Mesendoderm (in vitro differentiated cells): ENCODE measurements at regions not wholly inside any gene's neighbourhood (a gene's known extent, or its start where the extent isn't known, plus 50 kb on each side); places are given as distances from the start of the nearest gene placed in this dataset.

Source experiments
- DNase-seq: peaks from one replicate; pipeline ENCODE4 v3.0.0; 2013
- H2AK5ac ChIP-seq: 2 replicates; pipeline ENCODE4 v1.6.1; 2013; ENCODE audit warnings: low read length, inconsistent platforms
- H2BK120ac ChIP-seq: 2 replicates; pipeline ENCODE4 v1.6.1; 2013; ENCODE audit warnings: low read depth, mild to moderate bottlenecking, low read length, moderate library complexity, mixed read lengths
- H2BK15ac ChIP-seq: replicated peaks from 2 replicates; pipeline ENCODE4 v1.6.1; 2013; ENCODE audit warnings: low read depth, mild to moderate bottlenecking, moderate library complexity
- H2BK5ac ChIP-seq: 2 replicates; pipeline ENCODE4 v1.6.1; 2013; ENCODE audit warnings: low read length, inconsistent platforms
- H3K18ac ChIP-seq: 2 replicates; pipeline ENCODE4 v1.6.1; 2013; ENCODE audit warnings: mild to moderate bottlenecking, low read length, mixed read lengths
- H3K23ac ChIP-seq: one replicate; pipeline ENCODE4 v1.6.1; 2013; ENCODE audit warnings: low read length
- H3K27ac ChIP-seq: 2 replicates; pipeline ENCODE4 v1.5.1; 2013; ENCODE audit warnings: low read depth, mild to moderate bottlenecking, inconsistent platforms, low read length, moderate library complexity
- H3K27me3 ChIP-seq: 2 replicates; pipeline ENCODE4 v1.6.1; 2013; ENCODE audit warnings: low read length, control low read depth, mild to moderate bottlenecking, inconsistent platforms; ENCODE audit not compliant: insufficient read depth, poor library complexity
- H3K36me3 ChIP-seq: 2 replicates; pipeline ENCODE4 v1.6.1; 2013; ENCODE audit warnings: low read length, inconsistent platforms; ENCODE audit not compliant: control insufficient read depth, insufficient read depth
- H3K4ac ChIP-seq: one replicate; pipeline ENCODE4 v1.6.1; 2013; ENCODE audit warnings: low read depth, mild to moderate bottlenecking, low read length, moderate library complexity
- H3K4me1 ChIP-seq: 2 replicates; pipeline ENCODE4 v1.6.1; 2013; ENCODE audit warnings: low read depth, low read length, inconsistent platforms; ENCODE audit not compliant: control insufficient read depth
- H3K4me2 ChIP-seq: 2 replicates; pipeline ENCODE4 v1.6.1; 2013; ENCODE audit warnings: low read length
- H3K4me3 ChIP-seq: 2 replicates; pipeline ENCODE4 v1.5.1; 2013; ENCODE audit warnings: mild to moderate bottlenecking, low read length
- H3K56ac ChIP-seq: one replicate; pipeline ENCODE4 v1.6.1; 2013; ENCODE audit warnings: low read length
- H3K79me1 ChIP-seq: 2 replicates; pipeline ENCODE4 v1.6.1; 2013; ENCODE audit warnings: low read length, inconsistent platforms
- H3K79me2 ChIP-seq: 2 replicates; pipeline ENCODE4 v1.6.1; 2013; ENCODE audit warnings: mild to moderate bottlenecking, low read length; ENCODE audit not compliant: control insufficient read depth, insufficient read depth
- H3K9ac ChIP-seq: 2 replicates; pipeline ENCODE4 v1.6.1; 2013; ENCODE audit warnings: low read length, inconsistent platforms
- H4K5ac ChIP-seq: one replicate; pipeline ENCODE4 v1.6.1; 2013; ENCODE audit warnings: low read length
- H4K8ac ChIP-seq: one replicate; pipeline ENCODE4 v1.6.1; 2013; ENCODE audit warnings: low read depth, mild to moderate bottlenecking, control low read depth, low read length, moderate library complexity
- WGBS: extraction: QIAGEN DNeasy Blood & Tissue Kit; methylation state at CpG from one replicate; pipeline ENCODE4 v1.1.7; 2013; ENCODE audit warnings: low lambda C conversion rate, missing lambda C conversion rate; ENCODE audit not compliant: insufficient coverage; ENCODE audit errors: extremely low coverage; 5-methylcytosine and 5-hydroxymethylcytosine counted together

DNA sequence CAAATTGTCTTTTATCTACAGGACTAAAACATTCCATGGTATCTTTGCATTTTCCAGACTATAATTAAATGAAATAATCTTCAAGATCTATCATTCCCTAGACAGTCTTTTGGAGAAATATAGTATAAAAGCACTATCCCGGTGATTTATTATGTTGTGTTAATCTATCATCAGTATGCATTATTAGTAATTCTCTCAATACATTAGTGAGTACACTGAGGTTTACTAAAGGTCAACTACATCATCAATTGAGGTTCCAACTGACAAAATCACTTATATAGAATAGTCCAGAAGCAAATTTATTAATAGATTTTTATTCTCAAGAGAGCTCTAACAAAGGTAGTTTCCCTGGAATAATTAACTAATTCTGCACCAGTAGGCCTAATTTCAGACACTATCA lies 169.6 kb downstream of the KCNA4 start:
- Histone ChIP-seq H3K79me1 (no peaks in the 10 kb centered on the region), H3K4me2 (no peak overlapping the region), H4K8ac (no peak overlapping the region), H2BK15ac (no peak overlapping the region), H4K5ac (no peak overlapping the region), H3K79me2 (no peaks in the 10 kb centered on the region), H2BK120ac (no peak overlapping the region), H3K4ac (no peak overlapping the region), H3K4me1 (no peaks in the 10 kb centered on the region), H2AK5ac (no peak overlapping the region), H3K27me3 (no peaks in the 10 kb centered on the region), H3K18ac (no peak overlapping the region), H3K23ac (no peak overlapping the region), H3K4me3 (no peak overlapping the region), H2BK5ac (no peak overlapping the region), H3K36me3 (no peaks in the 10 kb centered on the region), H3K9ac (no peak overlapping the region), H3K56ac (no peak overlapping the region), H3K27ac (no peak overlapping the region)
- no peak for DNase-seq
- WGBS = no CpG with 5 or more reads among the region's 1 CpG

GRCh38 chr11:29844701-29845379 lies 172.0 kb downstream of the KCNA4 start:
- no CpG with 5 or more reads among the region's 3 CpGs for WGBS
- Histone ChIP-seq H2BK5ac (no peak overlapping the region), H4K8ac (no peak overlapping the region)

GRCh38 chr11:29844031-29844430 lies 172.8 kb downstream of the KCNA4 start:
- no peaks in the 10 kb centered on the region for H3K79me1 ChIP-seq
- no peak for DNase-seq
- no peak overlapping the region for H4K8ac ChIP-seq
- H2BK15ac ChIP-seq = no peak overlapping the region
- H3K4me3 ChIP-seq = no peak overlapping the region
- no peak overlapping the region for H2BK5ac ChIP-seq
- no peak overlapping the region for H3K9ac ChIP-seq
- H3K56ac ChIP-seq = no peak overlapping the region
- H3K18ac ChIP-seq = no peak overlapping the region
- no peak overlapping the region for H2BK120ac ChIP-seq
- no peaks in the 10 kb centered on the region for H3K36me3 ChIP-seq
- no peak overlapping the region for H3K4ac ChIP-seq
- H4K5ac ChIP-seq = no peak overlapping the region
- no peaks in the 10 kb centered on the region for H3K4me1 ChIP-seq
- no peak overlapping the region for H2AK5ac ChIP-seq
- no peak overlapping the region for H3K23ac ChIP-seq
- WGBS = no CpG with 5 or more reads among the region's 3 CpGs
- H3K4me2 ChIP-seq = no peak overlapping the region
- no peaks in the 10 kb centered on the region for H3K79me2 ChIP-seq
- H3K27me3 ChIP-seq = no peaks in the 10 kb centered on the region
- H3K27ac ChIP-seq = no peak overlapping the region

More at GRCh38 chr11:29844701-29845379, 172.0 kb downstream of the KCNA4 start:
- Histone ChIP-seq H3K4me1 (no peaks in the 10 kb centered on the region), H3K79me1 (no peaks in the 10 kb centered on the region), H3K27me3 (no peaks in the 10 kb centered on the region), H3K79me2 (no peaks in the 10 kb centered on the region), H3K4me3 (no peak overlapping the region), H4K5ac (no peak overlapping the region), H2BK15ac (no peak overlapping the region), H3K4ac (no peak overlapping the region), H3K18ac (no peak overlapping the region), H3K9ac (no peak overlapping the region), H3K36me3 (no peaks in the 10 kb centered on the region), H3K23ac (no peak overlapping the region), H3K4me2 (no peak overlapping the region), H2BK120ac (no peak overlapping the region), H3K56ac (no peak overlapping the region), H3K27ac (no peak overlapping the region), H2AK5ac (no peak overlapping the region)
- peak; percentile 72 for DNase-seq

GRCh38 chr11:29842061-29842460 lies 174.8 kb downstream of the KCNA4 start:
- Histone ChIP-seq H3K4ac (no peak overlapping the region), H2BK120ac (no peak overlapping the region), H2BK5ac (no peak overlapping the region), H3K4me2 (no peak overlapping the region), H2BK15ac (no peak overlapping the region), H2AK5ac (no peak overlapping the region), H3K4me1 (no peaks in the 10 kb centered on the region), H4K8ac (no peak overlapping the region), H3K23ac (no peak overlapping the region), H3K27ac (no peak overlapping the region), H3K56ac (no peak overlapping the region), H3K79me1 (no peaks in the 10 kb centered on the region), H3K4me3 (no peak overlapping the region), H4K5ac (no peak overlapping the region), H3K27me3 (no peaks in the 10 kb centered on the region), H3K36me3 (no peaks in the 10 kb centered on the region), H3K9ac (no peak overlapping the region), H3K79me2 (no peaks in the 10 kb centered on the region), H3K18ac (no peak overlapping the region)
- no peak for DNase-seq
- no CpG with 5 or more reads among the region's 3 CpGs for WGBS

DNA sequence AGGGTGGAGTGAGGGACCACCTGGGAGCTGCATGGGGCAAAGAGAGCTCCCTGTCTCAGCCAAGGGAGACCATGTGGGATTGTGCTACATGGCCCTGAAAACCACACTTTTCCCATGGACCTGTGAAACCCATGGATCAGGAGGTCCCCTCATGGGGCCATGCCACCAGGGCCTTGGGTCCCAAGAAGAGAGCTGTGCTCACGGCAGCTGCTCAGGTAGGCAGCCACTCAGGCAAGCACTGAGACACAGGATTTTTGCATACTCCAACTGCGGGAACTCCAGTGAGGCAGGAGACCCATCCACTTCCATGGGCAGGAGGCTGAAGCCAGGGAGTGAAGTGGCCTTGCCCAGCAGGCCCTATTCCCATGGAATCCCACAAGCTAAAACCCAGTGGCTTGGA lies 190.0 kb downstream of the KCNA4 start:
- WGBS = no CpG with 5 or more reads among the region's 2 CpGs
- no peak for DNase-seq

GRCh38 chr11:29816359-29816758 lies 200.5 kb downstream of the KCNA4 start:
- H3K27me3 ChIP-seq = no peaks in the 10 kb centered on the region
- no peaks in the 10 kb centered on the region for H3K79me1 ChIP-seq
- H3K27ac ChIP-seq = no peak overlapping the region
- H2BK5ac ChIP-seq = no peak overlapping the region
- H3K36me3 ChIP-seq = no peaks in the 10 kb centered on the region
- no peak overlapping the region for H3K4ac ChIP-seq
- H3K18ac ChIP-seq = no peak overlapping the region
- H4K5ac ChIP-seq = no peak overlapping the region
- H3K79me2 ChIP-seq = no peaks in the 10 kb centered on the region
- no peak overlapping the region for H3K56ac ChIP-seq
- H3K4me1 ChIP-seq = no peaks in the 10 kb centered on the region
- no peak overlapping the region for H4K8ac ChIP-seq
- H2AK5ac ChIP-seq = no peak overlapping the region
- no peak overlapping the region for H3K4me3 ChIP-seq
- DNase-seq = no peak
- H2BK120ac ChIP-seq = no peak overlapping the region
- no peak overlapping the region for H3K4me2 ChIP-seq
- no peak overlapping the region for H2BK15ac ChIP-seq
- WGBS = no CpG with 5 or more reads among the region's 2 CpGs
- no peak overlapping the region for H3K9ac ChIP-seq
- H3K23ac ChIP-seq = no peak overlapping the region

More for the DNA sequence above, 190.0 kb downstream of the KCNA4 start:
- Histone ChIP-seq H3K4ac (no peak overlapping the region), H3K56ac (no peak overlapping the region), H3K27ac (no peak overlapping the region), H2BK120ac (no peak overlapping the region), H3K23ac (no peak overlapping the region), H4K8ac (no peak overlapping the region), H3K18ac (no peak overlapping the region), H3K27me3 (no peaks in the 10 kb centered on the region), H3K4me3 (no peak overlapping the region), H3K79me1 (no peaks in the 10 kb centered on the region), H3K9ac (no peak overlapping the region), H3K79me2 (no peaks in the 10 kb centered on the region), H2BK5ac (no peak overlapping the region), H3K4me2 (no peak overlapping the region), H4K5ac (no peak overlapping the region), H3K36me3 (no peaks in the 10 kb centered on the region), H2AK5ac (no peak overlapping the region), H2BK15ac (no peak overlapping the region), H3K4me1 (no peaks in the 10 kb centered on the region)
